GM19397 (cell line): ENCODE measurements at regions not wholly inside any gene's neighbourhood (a gene's known extent, or its start where the extent isn't known, plus 50 kb on each side); places are given as distances from the start of the nearest gene placed in this dataset.

ENCODE experiments used
- ATAC-seq: cut with Tn5 transposase; IDR thresholded peaks from one replicate; pipeline ENCODE4 v1.9.1; 2021; ENCODE audit warnings: mild to moderate bottlenecking, moderate library complexity; ENCODE audit not compliant: unreplicated experiment

- ATAC-seq, result no peak
These were observed 617.0 kb downstream of the PYDC2 start for GRCh38 chr3:192077795-192078497.

- no peak for ATAC-seq
These were observed 618.1 kb downstream of the PYDC2 start for GRCh38 chr3:192079098-192079497.

GRCh38 chr3:192080336-192080735, 619.4 kb downstream of the PYDC2 start:
- no peak for ATAC-seq

- peak; percentile 96 for ATAC-seq
These were observed 622.0 kb downstream of the PYDC2 start for GRCh38 chr3:192082730-192083660.
